ENCODE measurements at regions not wholly inside any gene's neighbourhood (a gene's known extent, or its start where the extent isn't known, plus 50 kb on each side); places are given as distances from the start of the nearest gene placed in this dataset.

- no peak for TF ChIP-seq CTCF (conservative IDR thresholded peaks at IDR 0.05; ENCODE audit: low read depth, low read length)
- H3K27ac ChIP-seq = no peak overlapping the region
Measured at GRCh38 chr12:13836099-13836498, 145.3 kb downstream of the GRIN2B start.

GRCh38 chr12:13835652-13836051 lies 145.8 kb downstream of the GRIN2B start:
- H4K20me1 ChIP-seq (ENCODE audit: insufficient read depth) = no peaks in the 10 kb centered on the region
- no peak overlapping the region for H3K9ac ChIP-seq
- no peak overlapping the region for H2AFZ ChIP-seq (ENCODE audit: low read depth)
- no peaks in the 10 kb centered on the region for H3K79me2 ChIP-seq (ENCODE audit: insufficient read depth, low read depth)
- H3K27ac ChIP-seq = no peak overlapping the region
- no peaks in the 10 kb centered on the region for H3K27me3 ChIP-seq (ENCODE audit: insufficient read depth, low read depth)
- no peaks in the 10 kb centered on the region for H3K36me3 ChIP-seq (ENCODE audit: insufficient read depth)
- no peaks in the 10 kb centered on the region for H3K4me1 ChIP-seq (ENCODE audit: low read depth, poor library complexity, severe bottlenecking)
- no peak overlapping the region for H3K4me3 ChIP-seq (IDR thresholded peaks at IDR 0.05; ENCODE audit: insufficient read depth, low read depth, low read length)
- TF ChIP-seq CTCF (conservative IDR thresholded peaks at IDR 0.05; ENCODE audit: low read depth, low read length) = no peak
- H3K4me2 ChIP-seq = no peak overlapping the region

More at GRCh38 chr12:13836099-13836498, 145.3 kb downstream of the GRIN2B start:
- Histone ChIP-seq H3K4me1 (ENCODE audit: low read depth, poor library complexity, severe bottlenecking) (no peaks in the 10 kb centered on the region), H2AFZ (ENCODE audit: low read depth) (no peak overlapping the region), H3K9ac (no peak overlapping the region), H3K79me2 (ENCODE audit: insufficient read depth, low read depth) (no peaks in the 10 kb centered on the region), H3K27me3 (ENCODE audit: insufficient read depth, low read depth) (no peaks in the 10 kb centered on the region), H3K4me2 (no peak overlapping the region), H3K4me3 (IDR thresholded peaks at IDR 0.05; ENCODE audit: insufficient read depth, low read depth, low read length) (no peak overlapping the region), H4K20me1 (ENCODE audit: insufficient read depth) (no peaks in the 10 kb centered on the region), H3K36me3 (ENCODE audit: insufficient read depth) (no peaks in the 10 kb centered on the region)

- no peak for TF ChIP-seq CTCF (conservative IDR thresholded peaks at IDR 0.05; ENCODE audit: low read depth, low read length)
- Histone ChIP-seq H2AFZ (ENCODE audit: low read depth) (no peak overlapping the region), H4K20me1 (ENCODE audit: insufficient read depth) (no peaks in the 10 kb centered on the region), H3K4me3 (IDR thresholded peaks at IDR 0.05; ENCODE audit: insufficient read depth, low read depth, low read length) (no peak overlapping the region), H3K27me3 (ENCODE audit: insufficient read depth, low read depth) (no peaks in the 10 kb centered on the region), H3K4me1 (ENCODE audit: low read depth, poor library complexity, severe bottlenecking) (no peaks in the 10 kb centered on the region), H3K4me2 (no peak overlapping the region), H3K36me3 (ENCODE audit: insufficient read depth) (no peaks in the 10 kb centered on the region), H3K79me2 (ENCODE audit: insufficient read depth, low read depth) (no peaks in the 10 kb centered on the region), H3K9ac (no peak overlapping the region), H3K27ac (no peak overlapping the region)
Measured at GRCh38 chr12:13834241-13834640, 147.2 kb downstream of the GRIN2B start.

GRCh38 chr12:13817131-13817530 lies 164.3 kb downstream of the GRIN2B start:
- no peak for TF ChIP-seq CTCF (conservative IDR thresholded peaks at IDR 0.05; ENCODE audit: low read depth, low read length)
- H3K27ac ChIP-seq = no peak overlapping the region

More at GRCh38 chr12:13817131-13817530, 164.3 kb downstream of the GRIN2B start:
- H3K4me1 ChIP-seq (ENCODE audit: low read depth, poor library complexity, severe bottlenecking) = no peaks in the 10 kb centered on the region
- no peaks in the 10 kb centered on the region for H3K79me2 ChIP-seq (ENCODE audit: insufficient read depth, low read depth)
- no peaks in the 10 kb centered on the region for H3K36me3 ChIP-seq (ENCODE audit: insufficient read depth)
- no peak overlapping the region for H2AFZ ChIP-seq (ENCODE audit: low read depth)
- H4K20me1 ChIP-seq (ENCODE audit: insufficient read depth) = no peaks in the 10 kb centered on the region
- no peak overlapping the region for H3K4me3 ChIP-seq (IDR thresholded peaks at IDR 0.05; ENCODE audit: insufficient read depth, low read depth, low read length)
- no peaks in the 10 kb centered on the region for H3K27me3 ChIP-seq (ENCODE audit: insufficient read depth, low read depth)
- no peak overlapping the region for H3K9ac ChIP-seq
- H3K4me2 ChIP-seq = no peak overlapping the region
